ENCODE measurements at regions not wholly inside any gene's neighbourhood (a gene's known extent, or its start where the extent isn't known, plus 50 kb on each side); places are given as distances from the start of the nearest gene placed in this dataset.

DNA sequence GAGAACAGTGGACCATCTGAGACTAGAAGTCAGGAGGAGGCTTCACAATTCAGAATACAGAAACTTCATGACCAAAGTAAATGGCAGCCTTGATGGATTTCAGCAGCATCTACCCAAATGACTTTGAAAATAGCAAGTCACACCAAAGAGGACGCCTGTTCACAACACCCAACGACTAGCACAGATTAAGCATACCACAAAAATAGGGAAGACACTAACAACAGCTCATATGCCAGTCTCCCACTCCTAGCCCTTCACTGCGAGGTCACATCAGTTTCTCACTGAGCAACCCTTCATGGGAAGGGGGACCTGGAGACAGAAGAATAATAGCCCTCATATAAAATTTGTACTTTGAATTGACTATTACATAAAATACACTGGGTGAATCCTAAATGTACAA, 228.4 kb upstream of the SLC39A10 start:
- no peaks in the 10 kb centered on the region for H3K4me1 ChIP-seq
- H3K9me3 ChIP-seq = no peaks in the 10 kb centered on the region
- ChIA-PET CTCF (no interaction called here), POLR2A (no interaction called here)
- Mint-ChIP-seq H3K9me3 (ENCODE audit: unreplicated experiment) (no peaks in the 10 kb centered on the region), H3K27me3 (ENCODE audit: insufficient read depth, unreplicated experiment) (peaks cover 2% of the 10 kb centered on the region), H3K27ac (ENCODE audit: unreplicated experiment) (no peak overlapping the region), H3K4me3 (ENCODE audit: unreplicated experiment) (no peak overlapping the region), H3K4me1 (ENCODE audit: low read depth, unreplicated experiment) (no peaks in the 10 kb centered on the region), H3K36me3 (ENCODE audit: insufficient read depth, unreplicated experiment) (no peaks in the 10 kb centered on the region)
- no peak for DNase-seq
- H3K4me3 ChIP-seq (ENCODE audit: low read depth, low read length) = no peak overlapping the region
- no peaks in the 10 kb centered on the region for H3K27me3 ChIP-seq (replicated peaks; ENCODE audit: control insufficient read depth, insufficient read depth, low read length)
- TF ChIP-seq, protein P1, sequence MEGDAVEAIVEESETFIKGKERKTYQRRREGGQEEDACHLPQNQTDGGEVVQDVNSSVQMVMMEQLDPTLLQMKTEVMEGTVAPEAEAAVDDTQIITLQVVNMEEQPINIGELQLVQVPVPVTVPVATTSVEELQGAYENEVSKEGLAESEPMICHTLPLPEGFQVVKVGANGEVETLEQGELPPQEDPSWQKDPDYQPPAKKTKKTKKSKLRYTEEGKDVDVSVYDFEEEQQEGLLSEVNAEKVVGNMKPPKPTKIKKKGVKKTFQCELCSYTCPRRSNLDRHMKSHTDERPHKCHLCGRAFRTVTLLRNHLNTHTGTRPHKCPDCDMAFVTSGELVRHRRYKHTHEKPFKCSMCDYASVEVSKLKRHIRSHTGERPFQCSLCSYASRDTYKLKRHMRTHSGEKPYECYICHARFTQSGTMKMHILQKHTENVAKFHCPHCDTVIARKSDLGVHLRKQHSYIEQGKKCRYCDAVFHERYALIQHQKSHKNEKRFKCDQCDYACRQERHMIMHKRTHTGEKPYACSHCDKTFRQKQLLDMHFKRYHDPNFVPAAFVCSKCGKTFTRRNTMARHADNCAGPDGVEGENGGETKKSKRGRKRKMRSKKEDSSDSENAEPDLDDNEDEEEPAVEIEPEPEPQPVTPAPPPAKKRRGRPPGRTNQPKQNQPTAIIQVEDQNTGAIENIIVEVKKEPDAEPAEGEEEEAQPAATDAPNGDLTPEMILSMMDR (IDR thresholded peaks at IDR 0.05; ENCODE audit: insufficient read depth in 1 of 2, low read depth in 1 of 2, low read length in 1 of 2, severe bottlenecking in 1 of 2, unreplicated experiment in 1 of 2) = no peak
- intact Hi-C loops (cut with micrococcal nuclease; ENCODE audit: unreplicated experiment) = no loop called here
- no TSS peak for BruUV-seq (replicated peaks)
- H3K36me3 ChIP-seq (ENCODE audit: control insufficient read depth, insufficient read depth, low read length) = no peaks in the 10 kb centered on the region

DNA sequence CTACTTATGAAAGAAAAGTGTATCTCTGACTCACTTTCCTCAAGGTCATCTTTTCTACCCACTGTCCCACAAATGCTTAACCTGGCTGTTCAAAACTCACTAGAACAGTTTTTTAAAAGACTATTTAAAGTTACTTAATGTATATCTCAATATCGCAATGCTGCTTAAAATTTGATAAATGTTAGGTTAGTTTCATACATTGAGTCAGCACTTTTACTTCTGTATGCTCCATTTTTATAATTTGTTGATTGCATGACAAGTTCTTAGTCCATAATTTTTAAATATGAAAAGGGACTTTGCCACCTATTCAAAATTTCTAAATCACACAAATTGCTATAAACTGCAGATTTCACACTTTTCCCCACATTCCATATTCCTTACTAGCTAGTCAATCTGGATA, 231.7 kb upstream of the SLC39A10 start:
- ChIA-PET CTCF (no interaction called here), POLR2A (no interaction called here)
- intact Hi-C loops (cut with micrococcal nuclease; ENCODE audit: unreplicated experiment) = no loop called here
- no peaks in the 10 kb centered on the region for H3K4me1 ChIP-seq
- Mint-ChIP-seq H3K27ac (ENCODE audit: unreplicated experiment) (no peak overlapping the region), H3K27me3 (ENCODE audit: insufficient read depth, unreplicated experiment) (no peaks in the 10 kb centered on the region), H3K4me3 (ENCODE audit: unreplicated experiment) (no peak overlapping the region), H3K4me1 (ENCODE audit: low read depth, unreplicated experiment) (no peaks in the 10 kb centered on the region), H3K9me3 (ENCODE audit: unreplicated experiment) (no peaks in the 10 kb centered on the region), H3K36me3 (ENCODE audit: insufficient read depth, unreplicated experiment) (no peaks in the 10 kb centered on the region)
- DNase-seq = no peak
- no peaks in the 10 kb centered on the region for H3K36me3 ChIP-seq (ENCODE audit: control insufficient read depth, insufficient read depth, low read length)
- TF ChIP-seq, protein P1 (IDR thresholded peaks at IDR 0.05; ENCODE audit: insufficient read depth in 1 of 2, low read depth in 1 of 2, low read length in 1 of 2, severe bottlenecking in 1 of 2, unreplicated experiment in 1 of 2) = no peak
- H3K27me3 ChIP-seq (replicated peaks; ENCODE audit: control insufficient read depth, insufficient read depth, low read length) = no peaks in the 10 kb centered on the region
- H3K9me3 ChIP-seq = no peaks in the 10 kb centered on the region
- no TSS peak for BruUV-seq (replicated peaks)
- H3K4me3 ChIP-seq (ENCODE audit: low read depth, low read length) = no peak overlapping the region

DNA sequence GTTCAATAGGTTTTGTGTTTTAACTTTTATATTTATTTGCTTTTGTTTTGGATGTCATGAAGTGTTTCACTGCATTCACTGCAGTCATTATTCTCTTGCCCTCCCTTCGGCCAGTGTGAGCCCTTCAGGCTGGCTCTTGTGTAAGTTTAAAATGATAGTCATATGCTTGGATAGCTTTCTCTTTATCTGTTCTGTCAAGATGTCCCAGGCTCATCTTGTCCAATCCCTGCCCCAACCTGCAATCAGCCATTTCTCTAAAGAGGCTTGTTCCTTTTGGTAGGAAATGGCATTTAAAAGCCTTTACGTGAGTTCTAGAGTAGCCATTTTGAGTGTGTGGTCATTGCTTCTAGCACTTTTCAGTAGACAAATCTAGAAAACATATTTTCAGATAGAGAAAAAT, 238.0 kb upstream of the SLC39A10 start:
- intact Hi-C loops (cut with micrococcal nuclease; ENCODE audit: unreplicated experiment) = no loop called here
- ChIA-PET POLR2A (no interaction called here), CTCF (no interaction called here)
- TF ChIP-seq, protein P1 (IDR thresholded peaks at IDR 0.05; ENCODE audit: insufficient read depth in 1 of 2, low read depth in 1 of 2, low read length in 1 of 2, severe bottlenecking in 1 of 2, unreplicated experiment in 1 of 2) = no peak
- Histone ChIP-seq H3K9me3 (no peaks in the 10 kb centered on the region), H3K4me1 (no peaks in the 10 kb centered on the region), H3K36me3 (ENCODE audit: control insufficient read depth, insufficient read depth, low read length) (no peaks in the 10 kb centered on the region), H3K4me3 (ENCODE audit: low read depth, low read length) (no peak overlapping the region), H3K27me3 (replicated peaks; ENCODE audit: control insufficient read depth, insufficient read depth, low read length) (no peaks in the 10 kb centered on the region)
- no peaks in the 10 kb centered on the region for H3K9me3 Mint-ChIP-seq (ENCODE audit: unreplicated experiment)
- DNase-seq = no peak
- no peak overlapping the region for H3K4me3 Mint-ChIP-seq (ENCODE audit: unreplicated experiment)
- H3K4me1 Mint-ChIP-seq (ENCODE audit: low read depth, unreplicated experiment) = no peaks in the 10 kb centered on the region
- BruUV-seq (replicated peaks) = no TSS peak
- H3K27me3 Mint-ChIP-seq (ENCODE audit: insufficient read depth, unreplicated experiment) = no peaks in the 10 kb centered on the region
- no peak overlapping the region for H3K27ac Mint-ChIP-seq (ENCODE audit: unreplicated experiment)
- no peaks in the 10 kb centered on the region for H3K36me3 Mint-ChIP-seq (ENCODE audit: insufficient read depth, unreplicated experiment)
